WERI-Rb-1 (cell line): ENCODE measurements at regions not wholly inside any gene's neighbourhood (a gene's known extent, or its start where the extent isn't known, plus 50 kb on each side); places are given as distances from the start of the nearest gene placed in this dataset.

Experiments
- DNase-seq: peaks from one replicate; pipeline ENCODE4 v3.0.0-alpha.2; 2020
- H3K27ac ChIP-seq: fragments of 250-450 bp; sonication (Bioruptor Pico); 2 replicates; pipeline ENCODE4 v1.5.1; 2020; ENCODE audit warnings: mild to moderate bottlenecking, moderate library complexity
- H3K27me3 ChIP-seq: fragments of 250-450 bp; sonication (Bioruptor Pico); 2 replicates; pipeline ENCODE4 v1.5.1; 2021; ENCODE audit warnings: mild to moderate bottlenecking, low read depth, moderate library complexity; ENCODE audit not compliant: insufficient read depth, severe bottlenecking
- H3K36me3 ChIP-seq: fragments of 250-450 bp; sonication (Bioruptor Pico); 2 replicates; pipeline ENCODE4 v1.5.1; 2020; ENCODE audit warnings: mild to moderate bottlenecking, moderate library complexity
- H3K4me3 ChIP-seq: 2 replicates; pipeline ENCODE4 v1.5.1; 2011; ENCODE audit warnings: low read depth, mild to moderate bottlenecking, control low read depth, low read length
- H3K9me3 ChIP-seq: fragments of 250-450 bp; sonication (Bioruptor Pico); 2 replicates; pipeline ENCODE4 v1.5.1; 2021; ENCODE audit warnings: mild to moderate bottlenecking, moderate library complexity; ENCODE audit not compliant: severe bottlenecking
- TF ChIP-seq, protein P1 (sequence below): IDR thresholded peaks from 2 replicates; pipeline ENCODE4 v1.5.1; 2011; ENCODE audit warnings: low read depth, mild to moderate bottlenecking, control low read depth, inconsistent platforms, low read length

GRCh38 chr1:95733031-95733430, 499.0 kb downstream of the RWDD3 start:
- H3K27me3 ChIP-seq = no peaks in the 10 kb centered on the region
- TF ChIP-seq, protein P1, sequence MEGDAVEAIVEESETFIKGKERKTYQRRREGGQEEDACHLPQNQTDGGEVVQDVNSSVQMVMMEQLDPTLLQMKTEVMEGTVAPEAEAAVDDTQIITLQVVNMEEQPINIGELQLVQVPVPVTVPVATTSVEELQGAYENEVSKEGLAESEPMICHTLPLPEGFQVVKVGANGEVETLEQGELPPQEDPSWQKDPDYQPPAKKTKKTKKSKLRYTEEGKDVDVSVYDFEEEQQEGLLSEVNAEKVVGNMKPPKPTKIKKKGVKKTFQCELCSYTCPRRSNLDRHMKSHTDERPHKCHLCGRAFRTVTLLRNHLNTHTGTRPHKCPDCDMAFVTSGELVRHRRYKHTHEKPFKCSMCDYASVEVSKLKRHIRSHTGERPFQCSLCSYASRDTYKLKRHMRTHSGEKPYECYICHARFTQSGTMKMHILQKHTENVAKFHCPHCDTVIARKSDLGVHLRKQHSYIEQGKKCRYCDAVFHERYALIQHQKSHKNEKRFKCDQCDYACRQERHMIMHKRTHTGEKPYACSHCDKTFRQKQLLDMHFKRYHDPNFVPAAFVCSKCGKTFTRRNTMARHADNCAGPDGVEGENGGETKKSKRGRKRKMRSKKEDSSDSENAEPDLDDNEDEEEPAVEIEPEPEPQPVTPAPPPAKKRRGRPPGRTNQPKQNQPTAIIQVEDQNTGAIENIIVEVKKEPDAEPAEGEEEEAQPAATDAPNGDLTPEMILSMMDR = no peak
- H3K9me3 ChIP-seq = no peaks in the 10 kb centered on the region
- no peak for DNase-seq
- H3K27ac ChIP-seq = no peak overlapping the region
- H3K4me3 ChIP-seq = no peak overlapping the region
- no peaks in the 10 kb centered on the region for H3K36me3 ChIP-seq

GRCh38 chr1:95733671-95734070, 499.7 kb downstream of the RWDD3 start:
- no peak overlapping the region for H3K4me3 ChIP-seq
- no peaks in the 10 kb centered on the region for H3K36me3 ChIP-seq
- DNase-seq = no peak
- no peak overlapping the region for H3K27ac ChIP-seq
- H3K9me3 ChIP-seq = no peaks in the 10 kb centered on the region
- no peaks in the 10 kb centered on the region for H3K27me3 ChIP-seq
- TF ChIP-seq, protein P1 = no peak

GRCh38 chr1:95734560-95734959, 500.6 kb downstream of the RWDD3 start:
- no peak for DNase-seq
- Histone ChIP-seq H3K36me3 (no peaks in the 10 kb centered on the region), H3K9me3 (no peaks in the 10 kb centered on the region), H3K4me3 (no peak overlapping the region), H3K27me3 (no peaks in the 10 kb centered on the region), H3K27ac (no peak overlapping the region)
- TF ChIP-seq, protein P1 = no peak

DNA sequence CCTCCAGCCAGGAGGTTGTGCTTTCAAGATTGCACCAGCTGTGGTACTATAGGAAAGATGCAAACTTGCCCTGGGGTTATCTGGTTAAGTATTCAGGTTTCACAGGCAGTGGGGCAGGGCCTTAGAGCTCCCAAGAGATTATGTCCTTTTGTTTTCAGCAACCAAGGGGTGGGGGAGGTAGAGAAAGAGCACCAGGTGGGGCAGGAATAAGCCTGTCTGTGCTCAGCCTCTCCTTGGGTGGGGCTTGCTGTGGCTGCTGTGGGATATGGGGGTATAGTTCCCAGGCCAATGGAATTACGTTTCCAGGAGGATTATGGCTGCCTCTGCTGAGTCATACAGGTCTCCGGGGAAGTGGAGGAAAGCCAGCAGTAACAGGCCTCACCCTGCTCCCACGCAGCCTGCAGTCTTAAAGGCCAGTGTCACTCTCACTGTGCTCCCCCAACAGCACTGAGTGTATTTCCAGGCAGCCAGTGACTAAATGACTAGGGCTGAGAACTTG, 508.6 kb downstream of the RWDD3 start:
- H3K36me3 ChIP-seq = no peaks in the 10 kb centered on the region
- H3K27ac ChIP-seq = peak overlapping the region; percentile 41
- DNase-seq = peak; percentile 53
- H3K27me3 ChIP-seq = no peaks in the 10 kb centered on the region
- no peak overlapping the region for H3K4me3 ChIP-seq
- TF ChIP-seq, protein P1 = no peak
- H3K9me3 ChIP-seq = peaks cover 2% of the 10 kb centered on the region

GRCh38 chr1:95744731-95745130, 510.7 kb downstream of the RWDD3 start:
- peaks cover 2% of the 10 kb centered on the region for H3K9me3 ChIP-seq
- no peak overlapping the region for H3K4me3 ChIP-seq
- H3K36me3 ChIP-seq = no peaks in the 10 kb centered on the region
- H3K27me3 ChIP-seq = no peaks in the 10 kb centered on the region
- TF ChIP-seq, protein P1 = no peak
- no peak for DNase-seq
- no peak overlapping the region for H3K27ac ChIP-seq
